ENCODE measurements at regions not wholly inside any gene's neighbourhood (a gene's known extent, or its start where the extent isn't known, plus 50 kb on each side); places are given as distances from the start of the nearest gene placed in this dataset.
"Not testable (repeated sequence)": the region's sequence is repeated elsewhere in the genome, so short reads cannot be mapped to it uniquely, and the experiment has no call there.

GRCh38 chr14:106027759-106028158, 501.4 kb downstream of the TMEM121 start:
- not testable (repeated sequence) for TF ChIP-seq CTCF (IDR thresholded peaks at IDR 0.05; ENCODE audit: low read depth, low read length, poor library complexity, severe bottlenecking); EZH2phosphoT487 (IDR thresholded peaks at IDR 0.05; ENCODE audit: borderline replicate concordance, low read length)

All from DOHH2 (cell line).